GM12872 (cell line): ENCODE measurements at regions not wholly inside any gene's neighbourhood (a gene's known extent, or its start where the extent isn't known, plus 50 kb on each side); places are given as distances from the start of the nearest gene placed in this dataset.

Source experiments
- TF ChIP-seq, protein P1 (sequence below): IDR thresholded peaks from 3 replicates; pipeline ENCODE4 v1.5.1; 2011; ENCODE audit warnings: low read depth, mild to moderate bottlenecking, low read length, moderate library complexity; ENCODE audit not compliant: insufficient read depth

DNA sequence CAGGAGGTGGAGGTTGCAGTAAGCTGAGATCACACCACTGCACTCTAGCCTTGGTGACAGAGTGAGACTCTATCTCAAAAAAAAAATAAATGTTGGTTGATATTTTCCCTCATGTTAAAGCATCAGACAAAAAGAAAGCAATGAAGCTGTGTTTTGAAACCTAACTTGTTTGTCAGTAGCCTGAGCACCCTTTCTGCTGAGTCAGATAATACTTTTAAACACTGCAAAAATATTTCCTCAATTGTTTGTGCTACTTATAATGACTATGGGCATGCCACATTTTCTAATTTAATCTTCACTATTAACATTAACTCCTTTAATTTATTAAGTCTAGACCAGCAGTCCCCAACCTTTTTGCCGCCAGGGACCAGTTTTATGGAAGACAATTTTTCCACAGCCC, 236.3 kb upstream of the AGAP1 start:
- TF ChIP-seq, protein P1, sequence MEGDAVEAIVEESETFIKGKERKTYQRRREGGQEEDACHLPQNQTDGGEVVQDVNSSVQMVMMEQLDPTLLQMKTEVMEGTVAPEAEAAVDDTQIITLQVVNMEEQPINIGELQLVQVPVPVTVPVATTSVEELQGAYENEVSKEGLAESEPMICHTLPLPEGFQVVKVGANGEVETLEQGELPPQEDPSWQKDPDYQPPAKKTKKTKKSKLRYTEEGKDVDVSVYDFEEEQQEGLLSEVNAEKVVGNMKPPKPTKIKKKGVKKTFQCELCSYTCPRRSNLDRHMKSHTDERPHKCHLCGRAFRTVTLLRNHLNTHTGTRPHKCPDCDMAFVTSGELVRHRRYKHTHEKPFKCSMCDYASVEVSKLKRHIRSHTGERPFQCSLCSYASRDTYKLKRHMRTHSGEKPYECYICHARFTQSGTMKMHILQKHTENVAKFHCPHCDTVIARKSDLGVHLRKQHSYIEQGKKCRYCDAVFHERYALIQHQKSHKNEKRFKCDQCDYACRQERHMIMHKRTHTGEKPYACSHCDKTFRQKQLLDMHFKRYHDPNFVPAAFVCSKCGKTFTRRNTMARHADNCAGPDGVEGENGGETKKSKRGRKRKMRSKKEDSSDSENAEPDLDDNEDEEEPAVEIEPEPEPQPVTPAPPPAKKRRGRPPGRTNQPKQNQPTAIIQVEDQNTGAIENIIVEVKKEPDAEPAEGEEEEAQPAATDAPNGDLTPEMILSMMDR = no peak

DNA sequence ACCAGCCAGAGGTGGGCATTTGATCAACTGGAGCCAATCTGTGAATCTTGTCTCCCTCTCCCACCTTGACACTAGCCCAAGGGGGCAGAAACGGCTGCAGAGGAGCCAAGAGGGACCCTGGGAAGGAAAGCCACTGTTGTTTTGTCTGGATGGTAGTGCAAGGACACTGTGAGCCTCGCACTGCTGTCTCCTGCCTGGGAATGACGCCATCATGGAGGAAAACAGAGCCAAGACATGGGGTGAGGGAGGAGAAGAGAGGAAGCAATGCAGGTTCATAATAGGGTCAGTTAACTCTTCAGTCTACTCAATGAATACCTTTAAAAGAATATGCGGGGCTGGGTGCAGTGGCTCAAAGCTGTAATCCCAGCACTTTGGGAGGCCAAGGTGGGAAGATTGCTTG, 231.1 kb upstream of the AGAP1 start:
- TF ChIP-seq, protein P1 = no peak

GRCh38 chr2:235263205-235264120, 230.4 kb upstream of the AGAP1 start:
- TF ChIP-seq, protein P1 = no peak

GRCh38 chr2:235264121-235264493, 229.7 kb upstream of the AGAP1 start:
- TF ChIP-seq, protein P1 = no peak

DNA sequence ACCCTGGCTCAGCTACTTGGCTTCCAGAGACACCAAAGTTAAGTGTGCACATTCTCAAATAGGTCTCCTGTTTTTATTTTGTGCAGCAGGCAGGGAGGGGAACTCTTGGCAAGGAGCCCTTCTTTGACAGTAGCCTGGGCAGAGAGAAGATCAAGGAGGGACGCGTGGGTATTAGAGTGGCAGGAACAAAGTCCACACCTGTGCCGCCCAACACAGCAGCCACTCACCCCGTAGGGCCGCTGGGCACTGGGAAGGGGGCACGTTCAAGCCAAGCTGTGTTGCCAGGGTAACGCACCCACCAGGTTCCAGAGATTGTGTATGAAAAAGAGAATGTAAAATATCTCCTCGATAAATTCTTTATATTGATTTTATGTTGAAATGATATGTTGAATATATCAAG, 229.3 kb upstream of the AGAP1 start:
- TF ChIP-seq, protein P1 = no peak

DNA sequence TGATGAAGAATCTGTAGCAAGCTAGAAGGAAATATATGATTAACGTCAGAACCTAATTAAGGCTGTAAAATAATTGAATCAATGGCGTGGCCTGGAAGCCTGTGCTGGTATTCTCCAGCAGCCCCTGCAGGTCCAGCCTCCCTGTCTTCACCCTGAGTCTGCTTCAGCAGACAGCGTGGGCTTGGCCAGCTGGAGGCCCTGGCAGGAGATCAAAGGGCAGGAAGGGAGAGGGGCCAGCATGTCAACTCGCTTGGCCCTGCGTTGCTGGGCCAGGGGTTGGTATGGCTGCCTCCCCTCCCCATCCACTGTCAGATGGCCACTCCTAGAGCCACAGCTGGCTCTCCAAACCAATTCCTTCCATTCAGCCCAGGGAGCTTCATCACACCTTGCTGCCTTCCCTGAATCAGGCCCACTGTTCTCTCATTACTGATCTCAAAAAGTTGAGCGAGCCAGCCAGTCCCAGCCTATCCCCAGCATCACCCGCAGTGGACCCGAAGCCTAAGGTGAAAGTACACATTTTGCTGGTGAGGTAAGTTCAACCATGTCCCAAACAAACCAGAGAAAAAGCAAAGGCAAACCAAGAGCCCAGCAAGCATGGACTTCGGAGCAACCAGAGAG, 228.4 kb upstream of the AGAP1 start:
- TF ChIP-seq, protein P1 = no peak

GRCh38 chr2:235267251-235267650, 226.6 kb upstream of the AGAP1 start:
- TF ChIP-seq, protein P1 = no peak
